Activated T-helper 1 cell treated with anti-CD3 and anti-CD28 coated beads, Interleukin-12 subunit alpha, Interleukin-12 subunit beta, Interleukin-2, Interleukin-4 antibody, amounts not matched to agents 30 ng/mL and 10 ng/mL and 1 ng/mL, durations not matched to agents 14 hours and 24 hours and 36 hours (primary cell): ENCODE measurements at regions not wholly inside any gene's neighbourhood (a gene's known extent, or its start where the extent isn't known, plus 50 kb on each side); places are given as distances from the start of the nearest gene placed in this dataset.
"Not testable (repeated sequence)": the region's sequence is repeated elsewhere in the genome, so short reads cannot be mapped to it uniquely, and the experiment has no call there.

Experiments used
- DNase-seq: peaks from one replicate; pipeline ENCODE4 v3.0.0; 2021; ENCODE audit warnings: low spot score
- H3K27ac Mint-ChIP-seq: one replicate; pipeline ENCODE4 v1.8.0; 2021; ENCODE audit warnings: mild to moderate bottlenecking, mixed read lengths
- H3K27me3 Mint-ChIP-seq: one replicate; pipeline ENCODE4 v1.8.0; 2022; ENCODE audit warnings: mild to moderate bottlenecking, moderate library complexity, mixed read lengths; ENCODE audit not compliant: insufficient read depth
- H3K36me3 Mint-ChIP-seq: one replicate; pipeline ENCODE4 v1.8.0; 2021; ENCODE audit warnings: low read depth, mixed read lengths
- H3K4me1 Mint-ChIP-seq: one replicate; pipeline ENCODE4 v1.8.0; 2021; ENCODE audit warnings: low read depth, mixed read lengths
- H3K4me3 Mint-ChIP-seq: one replicate; pipeline ENCODE4 v1.8.0; 2021; ENCODE audit warnings: mild to moderate bottlenecking, moderate library complexity, mixed read lengths
- H3K9me3 Mint-ChIP-seq: one replicate; pipeline ENCODE4 v1.8.0; 2021; ENCODE audit warnings: mixed read lengths
- intact Hi-C: fragments of 100-400 bp; cut with micrococcal nuclease; formaldehyde crosslinking; loops from one replicate; pipeline ENCODE4 v1.15.1; 2024

GRCh38 chr15:38793206-38793810 is 228.7 kb upstream of the RASGRP1 start:
- Mint-ChIP-seq H3K27ac (no peak overlapping the region), H3K4me1 (no peaks in the 10 kb centered on the region), H3K9me3 (no peaks in the 10 kb centered on the region), H3K4me3 (no peak overlapping the region), H3K36me3 (no peaks in the 10 kb centered on the region), H3K27me3 (peaks cover 16% of the 10 kb centered on the region)
- intact Hi-C loops, result no loop called here
- DNase-seq, result no peak

- Mint-ChIP-seq H3K4me1 (no peaks in the 10 kb centered on the region), H3K36me3 (no peaks in the 10 kb centered on the region), H3K4me3 (no peak overlapping the region), H3K27me3 (peaks cover 20% of the 10 kb centered on the region), H3K27ac (no peak overlapping the region), H3K9me3 (no peaks in the 10 kb centered on the region)
- intact Hi-C loops, result no loop called here
- no peak for DNase-seq
Measured at GRCh38 chr15:38795471-38796245, 231.0 kb upstream of the RASGRP1 start.

- intact Hi-C loops, result no loop called here
- no peak overlapping the region for H3K4me3 Mint-ChIP-seq
- H3K27ac Mint-ChIP-seq, result no peak overlapping the region
- no peaks in the 10 kb centered on the region for H3K36me3 Mint-ChIP-seq
- H3K27me3 Mint-ChIP-seq, result peaks cover 20% of the 10 kb centered on the region
- no peak for DNase-seq
- H3K4me1 Mint-ChIP-seq, result no peaks in the 10 kb centered on the region
- H3K9me3 Mint-ChIP-seq, result no peaks in the 10 kb centered on the region
Measured at GRCh38 chr15:38796589-38796988, 232.0 kb upstream of the RASGRP1 start.

GRCh38 chr15:38797506-38797905 is 232.9 kb upstream of the RASGRP1 start:
- H3K27ac Mint-ChIP-seq, H3K4me1 Mint-ChIP-seq, H3K9me3 Mint-ChIP-seq, intact Hi-C loops, DNase-seq, H3K4me3 Mint-ChIP-seq, H3K36me3 Mint-ChIP-seq: not testable (repeated sequence)
- H3K27me3 Mint-ChIP-seq, result peaks cover 24% of the 10 kb centered on the region

- H3K9me3 Mint-ChIP-seq, H3K36me3 Mint-ChIP-seq, H3K27ac Mint-ChIP-seq, DNase-seq, H3K4me1 Mint-ChIP-seq, H3K4me3 Mint-ChIP-seq, intact Hi-C loops: not testable (repeated sequence)
- H3K27me3 Mint-ChIP-seq, result peaks cover 21% of the 10 kb centered on the region
Measured at GRCh38 chr15:38799202-38799601, 234.6 kb upstream of the RASGRP1 start.

GRCh38 chr15:38809621-38810020 is 245.0 kb upstream of the RASGRP1 start:
- no peak overlapping the region for H3K27ac Mint-ChIP-seq
- no peaks in the 10 kb centered on the region for H3K9me3 Mint-ChIP-seq
- no peak overlapping the region for H3K4me3 Mint-ChIP-seq
- no peaks in the 10 kb centered on the region for H3K36me3 Mint-ChIP-seq
- intact Hi-C loops, result no loop called here
- H3K27me3 Mint-ChIP-seq, result peaks cover 10% of the 10 kb centered on the region
- no peak for DNase-seq
- no peaks in the 10 kb centered on the region for H3K4me1 Mint-ChIP-seq

GRCh38 chr15:38810686-38811085 is 246.1 kb upstream of the RASGRP1 start:
- Mint-ChIP-seq H3K36me3 (no peaks in the 10 kb centered on the region), H3K27ac (no peak overlapping the region), H3K4me3 (no peak overlapping the region), H3K4me1 (no peaks in the 10 kb centered on the region), H3K27me3 (peaks cover 12% of the 10 kb centered on the region), H3K9me3 (no peaks in the 10 kb centered on the region)
- intact Hi-C loops, result no loop called here
- no peak for DNase-seq

GRCh38 chr15:38814254-38814653 is 249.6 kb upstream of the RASGRP1 start:
- intact Hi-C loops, DNase-seq, H3K9me3 Mint-ChIP-seq, H3K4me3 Mint-ChIP-seq, H3K36me3 Mint-ChIP-seq, H3K27ac Mint-ChIP-seq, H3K4me1 Mint-ChIP-seq: not testable (repeated sequence)
- peaks cover 21% of the 10 kb centered on the region for H3K27me3 Mint-ChIP-seq

- Mint-ChIP-seq H3K4me3 (no peak overlapping the region), H3K9me3 (no peaks in the 10 kb centered on the region), H3K27ac (no peak overlapping the region), H3K4me1 (peaks cover 4% of the 10 kb centered on the region), H3K36me3 (no peaks in the 10 kb centered on the region), H3K27me3 (peaks cover 21% of the 10 kb centered on the region)
- intact Hi-C loops, result loop anchor here (5.0 kb wide), 2 partner anchors 108 to 373 kb away; no protein-coding TSS in a partner anchor
- DNase-seq, result no peak
Measured at GRCh38 chr15:38814891-38815290, 250.3 kb upstream of the RASGRP1 start.

- H3K4me3 Mint-ChIP-seq, result no peak overlapping the region
- intact Hi-C loops, result loop anchor here (1.0 to 5.0 kb wide), 4 partner anchors 110 to 940 kb away; no protein-coding TSS in a partner anchor
- DNase-seq, result peak; percentile 66
- H3K4me1 Mint-ChIP-seq, result peaks cover 4% of the 10 kb centered on the region
- H3K27ac Mint-ChIP-seq, result no peak overlapping the region
- peaks cover 2% of the 10 kb centered on the region for H3K36me3 Mint-ChIP-seq
- no peaks in the 10 kb centered on the region for H3K9me3 Mint-ChIP-seq
- H3K27me3 Mint-ChIP-seq, result peaks cover 14% of the 10 kb centered on the region
Measured at GRCh38 chr15:38817427-38818156, 253.0 kb upstream of the RASGRP1 start.

- intact Hi-C loops, result loop anchor here (5.0 kb wide), 2 partner anchors 111 to 376 kb away; no protein-coding TSS in a partner anchor
- Mint-ChIP-seq H3K36me3 (peaks cover 2% of the 10 kb centered on the region), H3K4me3 (no peak overlapping the region)
Measured at GRCh38 chr15:38818157-38818790, 253.7 kb upstream of the RASGRP1 start.

GRCh38 chr15:38819387-38819950 is 254.9 kb upstream of the RASGRP1 start:
- Mint-ChIP-seq H3K4me3 (no peak overlapping the region), H3K27me3 (peaks cover 11% of the 10 kb centered on the region), H3K36me3 (peaks cover 2% of the 10 kb centered on the region), H3K27ac (no peak overlapping the region), H3K9me3 (no peaks in the 10 kb centered on the region), H3K4me1 (peaks cover 4% of the 10 kb centered on the region)
- no peak for DNase-seq
- intact Hi-C loops, result loop anchor here (5.0 kb wide), 2 partner anchors 112 to 377 kb away; no protein-coding TSS in a partner anchor

More at GRCh38 chr15:38818157-38818790, 253.7 kb upstream of the RASGRP1 start:
- Mint-ChIP-seq H3K27me3 (peaks cover 13% of the 10 kb centered on the region), H3K27ac (no peak overlapping the region), H3K9me3 (no peaks in the 10 kb centered on the region), H3K4me1 (peaks cover 4% of the 10 kb centered on the region)
- no peak for DNase-seq
